AG10803 (cell line): ENCODE measurements at regions not wholly inside any gene's neighbourhood (a gene's known extent, or its start where the extent isn't known, plus 50 kb on each side); places are given as distances from the start of the nearest gene placed in this dataset.

ENCODE experiments used
- DNase-seq: peaks from one replicate; pipeline ENCODE4 v3.0.0; 2010; ENCODE audit warnings: low read depth
- H3K4me3 ChIP-seq: 2 replicates; pipeline ENCODE4 v1.5.1; 2011; ENCODE audit warnings: mild to moderate bottlenecking, low read length, control low read depth
- TF ChIP-seq, protein P1 (sequence below): conservative IDR thresholded peaks from 2 replicates; pipeline ENCODE4 v1.5.1; 2011; ENCODE audit warnings: mild to moderate bottlenecking, low read length, control low read depth, inconsistent platforms

DNA sequence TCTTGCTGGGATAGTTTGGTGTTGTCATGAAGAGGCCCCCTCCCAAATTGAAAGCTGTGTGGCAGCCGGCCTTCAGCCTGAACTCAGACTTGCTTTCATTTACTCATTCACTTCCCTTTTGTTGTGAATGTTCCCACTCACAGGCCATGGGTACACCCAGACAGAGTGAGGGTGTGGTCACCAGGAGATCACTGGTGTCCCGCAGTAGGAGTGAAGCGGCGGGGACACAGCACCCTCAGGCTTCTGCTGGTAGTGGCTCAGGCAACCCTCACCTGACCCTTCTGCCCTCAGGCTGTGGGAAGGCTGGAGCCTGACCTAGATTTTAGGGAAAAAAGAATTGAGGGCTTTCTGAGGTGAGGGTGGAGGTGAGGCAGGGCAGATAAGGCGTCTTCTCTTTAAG is 244.4 kb downstream of the SOX2 start:
- TF ChIP-seq, protein P1, sequence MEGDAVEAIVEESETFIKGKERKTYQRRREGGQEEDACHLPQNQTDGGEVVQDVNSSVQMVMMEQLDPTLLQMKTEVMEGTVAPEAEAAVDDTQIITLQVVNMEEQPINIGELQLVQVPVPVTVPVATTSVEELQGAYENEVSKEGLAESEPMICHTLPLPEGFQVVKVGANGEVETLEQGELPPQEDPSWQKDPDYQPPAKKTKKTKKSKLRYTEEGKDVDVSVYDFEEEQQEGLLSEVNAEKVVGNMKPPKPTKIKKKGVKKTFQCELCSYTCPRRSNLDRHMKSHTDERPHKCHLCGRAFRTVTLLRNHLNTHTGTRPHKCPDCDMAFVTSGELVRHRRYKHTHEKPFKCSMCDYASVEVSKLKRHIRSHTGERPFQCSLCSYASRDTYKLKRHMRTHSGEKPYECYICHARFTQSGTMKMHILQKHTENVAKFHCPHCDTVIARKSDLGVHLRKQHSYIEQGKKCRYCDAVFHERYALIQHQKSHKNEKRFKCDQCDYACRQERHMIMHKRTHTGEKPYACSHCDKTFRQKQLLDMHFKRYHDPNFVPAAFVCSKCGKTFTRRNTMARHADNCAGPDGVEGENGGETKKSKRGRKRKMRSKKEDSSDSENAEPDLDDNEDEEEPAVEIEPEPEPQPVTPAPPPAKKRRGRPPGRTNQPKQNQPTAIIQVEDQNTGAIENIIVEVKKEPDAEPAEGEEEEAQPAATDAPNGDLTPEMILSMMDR = no peak
- no peak overlapping the region for H3K4me3 ChIP-seq
- no peak for DNase-seq

DNA sequence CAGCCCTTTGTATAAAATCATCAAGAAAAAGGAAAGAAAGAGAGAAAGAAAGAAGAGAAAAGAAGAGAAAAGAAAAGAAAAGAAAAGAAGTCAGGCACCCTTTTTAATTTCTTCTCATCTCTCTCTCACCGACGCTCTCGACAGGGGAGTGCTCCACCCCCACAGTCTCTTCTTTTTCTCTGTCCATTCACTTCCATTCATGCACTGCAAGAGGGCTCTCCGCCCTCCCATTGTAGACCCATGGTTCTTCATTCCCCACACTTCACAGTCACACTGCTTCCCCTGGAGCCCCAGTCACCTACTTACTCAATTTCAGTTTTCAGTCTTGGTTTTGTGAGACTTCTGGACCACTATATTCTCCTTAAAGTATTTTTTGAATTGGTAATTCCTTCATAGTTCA is 254.7 kb downstream of the SOX2 start:
- no peak for DNase-seq
- H3K4me3 ChIP-seq = no peak overlapping the region
- TF ChIP-seq, protein P1 = no peak

DNA sequence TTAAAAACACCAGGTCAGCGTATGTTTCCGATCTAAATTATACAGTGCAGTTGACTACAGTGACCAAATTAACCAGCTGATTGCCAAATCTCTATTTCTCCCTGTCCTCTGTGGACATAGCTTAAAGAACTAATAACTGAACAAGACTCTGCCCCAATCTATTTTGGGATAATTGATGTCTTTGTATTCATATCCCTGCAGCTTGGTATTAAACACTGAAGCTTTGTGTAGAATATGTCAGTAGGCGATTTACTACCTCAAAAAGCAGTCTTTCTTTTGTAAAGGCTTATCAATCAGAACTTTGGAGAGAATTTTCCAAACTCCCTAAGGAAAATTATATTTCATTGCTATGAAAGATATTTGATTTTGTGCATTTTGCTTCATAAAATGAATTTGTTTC is 258.2 kb downstream of the SOX2 start:
- TF ChIP-seq, protein P1 = no peak
- no peak overlapping the region for H3K4me3 ChIP-seq
- DNase-seq = no peak

DNA sequence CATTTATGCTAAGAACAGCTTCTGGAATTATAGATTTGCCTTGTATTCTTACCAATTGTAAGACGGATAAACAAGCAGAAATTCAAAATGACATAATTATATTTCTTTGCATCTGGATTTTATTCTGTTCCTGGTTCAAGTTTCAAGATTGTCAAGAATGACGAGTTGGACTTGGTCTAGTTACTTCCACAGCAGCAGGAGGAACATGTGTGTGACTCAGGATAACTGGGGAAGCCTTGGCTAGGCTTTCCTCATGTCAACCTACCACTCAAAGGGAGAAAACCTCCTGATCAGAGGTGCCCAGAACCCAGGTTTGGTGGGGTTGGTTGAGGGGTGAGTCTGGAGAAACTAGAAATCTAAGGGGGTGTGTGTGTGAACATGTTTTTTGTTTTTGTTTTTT is 259.7 kb downstream of the SOX2 start:
- TF ChIP-seq, protein P1 = no peak
- H3K4me3 ChIP-seq = no peak overlapping the region
- DNase-seq = no peak

DNA sequence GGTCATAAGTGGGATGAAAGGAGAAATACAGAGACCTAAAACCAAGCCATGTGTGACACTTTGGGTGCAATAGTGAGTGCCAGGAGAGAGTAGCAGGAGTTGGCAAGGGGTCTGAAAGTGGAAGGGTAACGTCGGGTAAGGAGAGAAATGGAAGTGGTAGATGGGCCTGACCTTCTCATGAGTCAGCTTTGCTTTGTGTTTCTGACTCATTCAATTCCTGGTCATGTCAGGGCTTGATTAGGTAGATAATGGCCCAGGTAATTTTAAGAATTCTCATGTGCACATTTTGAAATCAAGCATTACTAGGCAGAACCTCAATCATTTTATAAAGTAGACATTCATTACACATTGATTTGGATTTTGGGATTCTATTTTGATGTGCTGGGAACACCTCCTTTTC is 262.5 kb downstream of the SOX2 start:
- DNase-seq = no peak
- TF ChIP-seq, protein P1 = no peak
- no peak overlapping the region for H3K4me3 ChIP-seq

DNA sequence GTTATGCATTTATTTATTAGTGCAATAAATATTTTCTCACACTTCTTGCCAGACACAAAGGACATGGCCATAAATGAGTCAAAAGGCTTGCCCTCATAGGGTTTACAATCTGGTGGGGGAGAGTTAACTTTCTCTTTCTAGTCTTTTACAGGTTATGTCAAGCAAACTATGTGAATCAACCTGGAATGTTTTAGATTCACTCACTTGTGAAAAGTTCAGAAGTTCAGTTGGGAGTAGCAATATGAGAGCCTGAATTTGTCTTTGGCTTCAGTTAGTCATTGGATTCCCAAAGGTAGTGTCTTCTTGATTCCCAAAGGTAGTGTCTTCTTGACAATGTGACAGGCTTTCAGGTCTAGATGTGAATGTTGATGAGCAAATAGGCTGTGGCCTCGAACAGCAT is 264.8 kb downstream of the SOX2 start:
- DNase-seq = no peak
- H3K4me3 ChIP-seq = no peak overlapping the region
- TF ChIP-seq, protein P1 = no peak

DNA sequence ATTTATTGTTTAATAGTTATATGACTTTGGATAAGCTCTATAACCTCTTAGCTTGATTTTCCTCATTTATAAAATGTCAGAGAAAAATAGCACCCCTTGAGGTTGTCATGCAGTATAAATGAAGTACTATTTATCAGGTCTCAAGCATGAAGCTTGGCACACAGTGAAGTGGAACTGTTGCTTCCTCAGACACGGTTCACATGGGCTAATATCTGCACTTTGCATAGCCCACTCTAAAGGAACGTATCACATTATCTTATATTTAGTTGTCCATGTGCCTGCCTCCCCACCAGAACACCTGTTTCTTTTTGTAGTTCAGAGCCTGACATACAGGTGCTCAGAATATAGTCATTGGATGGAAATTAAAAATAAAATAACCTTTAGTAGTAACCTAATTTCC is 273.7 kb downstream of the SOX2 start:
- TF ChIP-seq, protein P1 = no peak
- no peak overlapping the region for H3K4me3 ChIP-seq
- DNase-seq = no peak
